Activated CD4-positive, alpha-beta memory T cell treated with anti-CD3 and anti-CD28 coated beads, Interleukin-2, amount 10 ng/mL, durations not matched to agents 7 days and 5 days (primary cell): ENCODE measurements at regions not wholly inside any gene's neighbourhood (a gene's known extent, or its start where the extent isn't known, plus 50 kb on each side); places are given as distances from the start of the nearest gene placed in this dataset.

Source experiments
- CTCF ChIA-PET: fragments of 350-600 bp; sonication (Branson Sonifier 250); formaldehyde crosslinking; loops from one replicate; lab custom pipeline; 2021; ENCODE audit warnings: antibody characterized with exemption, inconsistent platforms; lab: Charles Lee
- POLR2A ChIA-PET: fragments of 350-600 bp; sonication (Branson Sonifier 250); formaldehyde crosslinking; loops from one replicate; lab custom pipeline; 2021; ENCODE audit warnings: antibody characterized with exemption; lab: Charles Lee
- DNase-seq: peaks from one replicate; pipeline ENCODE4 v3.0.0-alpha.2; 2020
- H3K27ac Mint-ChIP-seq: one replicate; pipeline ENCODE4 v1.8.0; 2021; ENCODE audit warnings: mild to moderate bottlenecking, mixed read lengths
- H3K27me3 Mint-ChIP-seq: one replicate; pipeline ENCODE4 v1.8.0; 2021; ENCODE audit warnings: mixed read lengths
- H3K36me3 Mint-ChIP-seq: one replicate; pipeline ENCODE4 v1.8.0; 2021; ENCODE audit warnings: low read depth, mixed read lengths
- H3K4me1 Mint-ChIP-seq: one replicate; pipeline ENCODE4 v1.8.0; 2021; ENCODE audit warnings: mixed read lengths
- H3K4me3 Mint-ChIP-seq: one replicate; pipeline ENCODE4 v1.8.0; 2021; ENCODE audit warnings: mild to moderate bottlenecking, mixed read lengths
- H3K9me3 Mint-ChIP-seq: one replicate; pipeline ENCODE4 v1.8.0; 2021; ENCODE audit warnings: mixed read lengths

DNA sequence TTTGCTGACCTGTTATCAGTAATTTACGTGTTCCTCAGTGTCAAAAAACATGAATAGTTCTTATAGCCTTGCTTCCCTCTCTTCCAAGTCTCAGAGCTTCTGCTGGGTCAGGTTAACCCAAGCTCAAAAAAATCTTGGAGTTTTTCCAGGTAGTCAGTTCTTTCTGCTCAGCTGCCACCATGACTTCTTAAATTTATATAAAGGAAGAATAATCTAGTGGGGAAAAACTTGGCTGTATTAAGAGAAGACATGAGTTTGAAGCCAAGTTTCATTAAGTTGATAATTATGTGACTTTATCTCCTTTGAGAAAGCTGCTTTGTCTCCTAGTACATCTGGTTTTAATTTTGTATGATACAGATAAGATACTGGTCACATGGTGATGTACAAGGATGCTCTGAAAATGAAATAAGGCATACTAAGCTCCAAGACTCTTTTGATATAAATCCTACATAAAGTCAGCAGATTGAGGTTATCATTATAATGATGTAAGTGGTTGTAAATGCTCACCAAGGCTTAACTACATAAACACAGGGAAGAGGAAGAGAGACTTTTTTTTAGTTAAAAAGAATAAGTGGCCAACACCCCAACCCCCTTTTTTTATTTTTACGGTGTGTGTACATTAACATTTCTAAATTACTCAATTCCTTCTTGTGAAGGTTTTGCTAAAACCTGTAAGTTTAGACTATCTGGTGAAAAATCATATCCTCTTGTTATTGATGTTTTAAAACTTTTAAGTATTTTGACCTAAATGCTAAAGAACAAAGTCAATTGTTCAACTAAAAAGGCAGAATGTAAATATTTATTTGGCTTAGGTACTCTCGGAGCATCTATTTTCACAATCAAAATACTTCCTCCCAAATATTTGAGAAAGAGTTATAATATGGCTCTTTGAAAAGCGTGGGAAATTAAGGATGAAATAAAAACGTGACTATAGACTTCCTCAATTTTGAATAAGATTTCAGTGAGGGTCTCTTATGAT is 84.1 kb upstream of the SLC38A2 start:
- Mint-ChIP-seq H3K4me1 (peaks cover 73% of the 10 kb centered on the region), H3K27me3 (no peaks in the 10 kb centered on the region), H3K4me3 (no peak overlapping the region), H3K27ac (peak overlapping the region; percentile 3), H3K36me3 (peaks cover 2% of the 10 kb centered on the region), H3K9me3 (no peaks in the 10 kb centered on the region)
- CTCF ChIA-PET: no interaction called here
- POLR2A ChIA-PET: interaction anchor here (0.7 to 5.0 kb wide), 8 partner anchors 12 to 187 kb away, joined by 3 to 29 read pairs (median 12); partner anchors contain the start of gene SLC38A1
- no peak for DNase-seq

GRCh38 chr12:46455648-46456352 is 83.2 kb upstream of the SLC38A2 start:
- H3K9me3 Mint-ChIP-seq: no peaks in the 10 kb centered on the region
- peaks cover 68% of the 10 kb centered on the region for H3K4me1 Mint-ChIP-seq
- H3K4me3 Mint-ChIP-seq: peak overlapping the region; percentile 21
- peaks cover 2% of the 10 kb centered on the region for H3K36me3 Mint-ChIP-seq
- no peak for DNase-seq
- POLR2A ChIA-PET: interaction anchor here (0.7 to 5.0 kb wide), 12 partner anchors 11 to 465 kb away, joined by 3 to 29 read pairs (median 4); partner anchors contain the start of genes SCAF11, SLC38A1 and SLC38A2
- CTCF ChIA-PET: interaction anchor here (1.0 to 1.1 kb wide), 2 partner anchors 11 to 72 kb away, joined by 3 read pairs; no protein-coding TSS in a partner anchor
- no peaks in the 10 kb centered on the region for H3K27me3 Mint-ChIP-seq
- H3K27ac Mint-ChIP-seq: peak overlapping the region; percentile 26

DNA sequence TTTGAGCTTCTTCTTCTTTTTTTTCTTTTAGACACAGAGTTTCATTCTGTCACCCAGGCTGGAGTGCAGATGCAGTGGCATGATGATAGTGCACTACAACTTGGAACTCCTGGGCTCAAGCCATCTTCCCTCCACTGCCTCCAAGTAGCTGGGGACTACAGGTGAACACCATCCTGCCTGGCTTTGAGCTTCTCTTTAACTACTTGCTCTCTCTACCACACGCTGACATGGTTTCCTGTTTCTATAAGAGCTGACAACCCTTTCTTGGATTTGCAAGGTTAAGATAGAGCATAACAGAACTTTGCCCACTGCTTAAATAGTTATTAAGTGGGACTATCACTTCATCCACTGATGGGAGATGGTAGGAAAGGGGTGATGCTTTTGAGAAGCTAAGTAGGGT is 82.4 kb upstream of the SLC38A2 start:
- H3K27me3 Mint-ChIP-seq: no peaks in the 10 kb centered on the region
- H3K27ac Mint-ChIP-seq: peak overlapping the region; percentile 41
- H3K36me3 Mint-ChIP-seq: peaks cover under 1% of the 10 kb centered on the region
- ChIA-PET POLR2A (interaction anchor here (0.7 to 5.0 kb wide), 12 partner anchors 9 to 464 kb away, joined by 3 to 29 read pairs (median 4); partner anchors contain the start of genes SCAF11, SLC38A1 and SLC38A2), CTCF (interaction anchor here (0.8 to 1.1 kb wide), 3 partner anchors 10 to 107 kb away, joined by 3 read pairs; no protein-coding TSS in a partner anchor)
- no peak overlapping the region for H3K4me3 Mint-ChIP-seq
- peaks cover 62% of the 10 kb centered on the region for H3K4me1 Mint-ChIP-seq
- DNase-seq: no peak
- no peaks in the 10 kb centered on the region for H3K9me3 Mint-ChIP-seq

- no peaks in the 10 kb centered on the region for H3K9me3 Mint-ChIP-seq
- H3K27ac Mint-ChIP-seq: no peak overlapping the region
- H3K4me3 Mint-ChIP-seq: no peak overlapping the region
- H3K4me1 Mint-ChIP-seq: peaks cover 46% of the 10 kb centered on the region
- ChIA-PET POLR2A (no interaction called here), CTCF (no interaction called here)
- H3K27me3 Mint-ChIP-seq: peaks cover 4% of the 10 kb centered on the region
- no peak for DNase-seq
- H3K36me3 Mint-ChIP-seq: peaks cover 4% of the 10 kb centered on the region
Observed at GRCh38 chr12:46453428-46453827, 80.9 kb upstream of the SLC38A2 start.

DNA sequence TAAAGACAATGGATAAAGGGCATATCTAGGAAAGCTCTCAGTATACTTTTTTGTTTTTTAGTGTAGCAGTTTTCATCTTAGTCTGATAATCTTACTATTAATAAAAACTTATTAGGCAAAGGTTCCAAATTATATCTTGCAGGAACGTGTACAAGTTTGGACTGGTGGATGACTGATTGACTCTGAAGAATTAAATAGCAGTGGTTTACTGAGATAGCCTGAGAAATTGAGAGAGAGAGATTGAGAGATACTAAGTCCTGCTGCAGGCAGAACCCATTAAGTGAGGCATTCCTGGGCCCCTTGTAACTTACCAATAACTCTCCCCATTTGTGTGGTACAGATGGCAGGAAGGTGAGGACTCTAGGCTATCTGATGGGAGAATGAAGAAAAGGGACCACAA is 80.2 kb upstream of the SLC38A2 start:
- DNase-seq: no peak
- POLR2A ChIA-PET: no interaction called here
- H3K36me3 Mint-ChIP-seq: peaks cover 4% of the 10 kb centered on the region
- H3K4me1 Mint-ChIP-seq: peaks cover 40% of the 10 kb centered on the region
- CTCF ChIA-PET: no interaction called here
- peaks cover 4% of the 10 kb centered on the region for H3K27me3 Mint-ChIP-seq
- H3K9me3 Mint-ChIP-seq: no peaks in the 10 kb centered on the region
- no peak overlapping the region for H3K4me3 Mint-ChIP-seq
- no peak overlapping the region for H3K27ac Mint-ChIP-seq

GRCh38 chr12:46452061-46452615 is 79.6 kb upstream of the SLC38A2 start:
- Mint-ChIP-seq H3K4me3 (no peak overlapping the region), H3K36me3 (peaks cover 6% of the 10 kb centered on the region), H3K9me3 (no peaks in the 10 kb centered on the region), H3K4me1 (peaks cover 35% of the 10 kb centered on the region), H3K27me3 (peaks cover 4% of the 10 kb centered on the region), H3K27ac (no peak overlapping the region)
- DNase-seq: no peak
- CTCF ChIA-PET: interaction anchor here (0.6 kb wide), 1 partner anchor 580 kb away, joined by 3 read pairs; no protein-coding TSS in a partner anchor
- POLR2A ChIA-PET: interaction anchor here (0.6 kb wide), 1 partner anchor 10 kb away, joined by 3 read pairs; no protein-coding TSS in a partner anchor

DNA sequence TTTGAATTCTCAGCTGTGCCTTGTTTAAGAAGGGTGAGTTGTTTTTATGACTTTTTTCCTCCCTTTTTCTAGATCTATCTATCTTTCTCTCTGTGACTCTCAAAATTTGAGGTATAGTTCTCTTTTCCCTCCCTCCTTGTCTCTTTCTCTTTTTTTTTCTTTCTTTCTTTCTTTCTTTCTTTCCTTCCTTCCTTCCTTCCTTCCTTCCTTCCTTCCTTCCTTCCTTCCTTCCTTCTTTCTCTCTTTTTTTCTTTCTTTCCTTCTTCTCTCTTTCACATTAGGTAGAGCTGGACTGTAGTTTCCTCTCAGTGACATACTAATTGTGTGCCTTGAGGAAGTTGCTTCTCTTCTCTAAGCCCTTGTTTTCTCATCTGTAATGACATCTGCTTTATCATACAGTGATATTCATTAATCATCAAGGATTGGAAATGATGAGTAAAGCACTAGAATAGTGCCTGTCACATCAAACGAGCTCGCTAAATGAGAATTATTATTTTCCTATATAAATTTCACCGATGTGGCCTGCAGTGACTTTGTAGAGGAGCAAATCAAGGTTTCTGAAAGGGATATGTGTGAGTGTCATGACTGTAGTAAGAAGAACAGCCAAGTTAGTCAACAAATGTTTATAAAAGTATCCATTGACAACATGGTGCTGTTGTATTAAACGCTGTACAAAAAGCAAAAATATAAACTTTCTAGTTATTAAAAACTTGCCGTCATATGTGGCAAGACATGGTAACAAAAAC is 78.9 kb upstream of the SLC38A2 start:
- ChIA-PET POLR2A (no interaction called here), CTCF (interaction anchor here (0.6 kb wide), 1 partner anchor 581 kb away, joined by 3 read pairs; no protein-coding TSS in a partner anchor)
- Mint-ChIP-seq H3K27ac (no peak overlapping the region), H3K27me3 (peaks cover 4% of the 10 kb centered on the region), H3K9me3 (no peaks in the 10 kb centered on the region), H3K36me3 (peaks cover 6% of the 10 kb centered on the region), H3K4me3 (no peak overlapping the region), H3K4me1 (peaks cover 31% of the 10 kb centered on the region)
- DNase-seq: no peak

- ChIA-PET CTCF (no interaction called here), POLR2A (no interaction called here)
- Mint-ChIP-seq H3K27ac (no peak overlapping the region), H3K9me3 (no peaks in the 10 kb centered on the region), H3K27me3 (peaks cover 4% of the 10 kb centered on the region), H3K4me3 (no peak overlapping the region), H3K4me1 (peaks cover 28% of the 10 kb centered on the region), H3K36me3 (peaks cover 6% of the 10 kb centered on the region)
- no peak for DNase-seq
Observed at GRCh38 chr12:46450279-46450748, 77.7 kb upstream of the SLC38A2 start.

DNA sequence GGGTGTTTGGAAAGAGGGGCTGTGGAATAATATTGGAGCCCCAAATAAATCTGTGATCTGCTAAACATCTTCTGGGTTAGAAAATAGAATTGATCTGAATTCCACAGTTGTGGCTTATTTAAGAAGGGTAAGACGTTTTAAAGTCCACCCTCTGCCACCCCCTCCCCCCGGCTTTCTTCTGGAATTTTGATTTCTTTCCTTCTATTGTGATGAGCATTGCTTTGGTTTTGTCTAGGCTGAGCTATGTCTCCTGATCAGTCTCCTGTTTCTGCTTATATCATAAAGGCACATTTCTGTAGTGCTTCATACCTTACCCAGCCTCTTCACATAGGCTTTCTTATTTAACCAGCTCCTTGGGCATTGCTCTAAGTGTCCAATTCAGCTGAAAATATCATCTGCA is 77.3 kb upstream of the SLC38A2 start:
- peaks cover 28% of the 10 kb centered on the region for H3K4me1 Mint-ChIP-seq
- no peak for DNase-seq
- peaks cover 6% of the 10 kb centered on the region for H3K36me3 Mint-ChIP-seq
- POLR2A ChIA-PET: no interaction called here
- CTCF ChIA-PET: no interaction called here
- no peak overlapping the region for H3K27ac Mint-ChIP-seq
- no peak overlapping the region for H3K4me3 Mint-ChIP-seq
- no peaks in the 10 kb centered on the region for H3K9me3 Mint-ChIP-seq
- H3K27me3 Mint-ChIP-seq: peaks cover 4% of the 10 kb centered on the region

DNA sequence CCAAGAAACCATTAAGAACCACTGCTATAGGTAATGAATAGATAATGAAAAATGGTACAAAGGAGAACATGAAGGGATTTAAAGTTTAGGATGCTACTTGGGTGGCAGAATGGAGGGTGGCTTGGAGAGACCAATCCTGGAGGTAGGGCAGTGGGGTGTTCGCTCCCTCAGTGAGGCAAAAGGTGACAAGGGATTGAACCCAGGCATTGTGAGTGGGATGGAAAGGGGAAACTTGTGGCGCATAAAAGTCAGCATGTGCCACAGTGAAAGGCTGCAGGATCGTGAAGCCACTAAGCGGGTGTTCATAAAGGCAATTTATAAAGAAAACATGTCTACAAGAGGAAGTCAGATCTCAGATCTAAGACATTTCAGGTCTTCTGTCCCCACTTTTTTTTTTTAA is 76.7 kb upstream of the SLC38A2 start:
- peaks cover 24% of the 10 kb centered on the region for H3K4me1 Mint-ChIP-seq
- no peak overlapping the region for H3K27ac Mint-ChIP-seq
- DNase-seq: no peak
- ChIA-PET CTCF (no interaction called here), POLR2A (no interaction called here)
- H3K9me3 Mint-ChIP-seq: no peaks in the 10 kb centered on the region
- H3K27me3 Mint-ChIP-seq: peaks cover 4% of the 10 kb centered on the region
- no peak overlapping the region for H3K4me3 Mint-ChIP-seq
- H3K36me3 Mint-ChIP-seq: peaks cover 6% of the 10 kb centered on the region

DNA sequence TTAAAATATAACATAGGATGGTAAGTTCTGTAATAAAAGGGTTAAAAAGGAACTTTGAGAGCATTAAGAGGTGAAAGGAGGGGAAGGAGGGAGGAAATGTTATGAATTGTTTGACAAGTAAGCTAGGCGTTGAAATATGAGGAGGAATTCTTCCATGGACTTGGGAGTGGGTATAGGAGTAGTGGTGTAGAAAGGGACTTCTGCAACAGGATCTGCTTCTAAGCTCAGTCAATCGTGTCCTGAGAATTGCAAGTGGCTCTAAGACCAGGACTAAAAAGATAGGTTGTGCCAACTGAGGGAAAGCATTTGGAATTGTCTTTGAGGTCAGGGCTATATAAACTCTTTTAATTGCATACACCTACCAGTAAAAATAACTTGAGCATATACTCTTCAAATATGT is 74.1 kb upstream of the SLC38A2 start:
- no peak overlapping the region for H3K27ac Mint-ChIP-seq
- H3K27me3 Mint-ChIP-seq: peaks cover 4% of the 10 kb centered on the region
- H3K9me3 Mint-ChIP-seq: no peaks in the 10 kb centered on the region
- H3K4me1 Mint-ChIP-seq: peaks cover 21% of the 10 kb centered on the region
- H3K4me3 Mint-ChIP-seq: no peak overlapping the region
- POLR2A ChIA-PET: interaction anchor here (1.3 kb wide), 1 partner anchor 8 kb away, joined by 3 read pairs; no protein-coding TSS in a partner anchor
- peaks cover 6% of the 10 kb centered on the region for H3K36me3 Mint-ChIP-seq
- CTCF ChIA-PET: no interaction called here
- DNase-seq: no peak
